Caco-2 (cell line): ENCODE measurements at regions not wholly inside any gene's neighbourhood (a gene's known extent, or its start where the extent isn't known, plus 50 kb on each side); places are given as distances from the start of the nearest gene placed in this dataset.
"Not testable (repeated sequence)": the region's sequence is repeated elsewhere in the genome, so short reads cannot be mapped to it uniquely, and the experiment has no call there.

Experiments used
- BruUV-seq: library from RNA; stranded (reverse); fragments of 400-500 nt; replicated peaks from 2 replicates; lab custom pipeline; 2021; lab: Mats Ljungman, UMichigan
- CTCF ChIA-PET: fragments of 300-600 bp; sonication (Branson Sonifier 250); formaldehyde crosslinking; loops from one replicate; lab custom pipeline; 2022; ENCODE audit warnings: antibody characterized with exemption; lab: Charles Lee
- POLR2A ChIA-PET: fragments of 300-600 bp; sonication (Branson Sonifier 250); formaldehyde crosslinking; loops from one replicate; lab custom pipeline; 2022; ENCODE audit warnings: antibody characterized with exemption; lab: Charles Lee
- DNase-seq, 2 experiments: peaks; one replicate each; pipeline versions ENCODE4 v3.0.0 to v3.0.0-alpha.2; 2020 to 2022
- H3K27me3 ChIP-seq: replicated peaks from 2 replicates; pipeline ENCODE4 v1.6.0; 2011; ENCODE audit warnings: low read length; ENCODE audit not compliant: control insufficient read depth, insufficient read depth
- H3K36me3 ChIP-seq: 2 replicates; pipeline ENCODE4 v1.5.1; 2011; ENCODE audit warnings: low read length; ENCODE audit not compliant: control insufficient read depth, insufficient read depth
- H3K4me1 ChIP-seq: fragments of 250-450 bp; sonication (Bioruptor Pico); 2 replicates; pipeline ENCODE4 v1.5.1; 2020; ENCODE audit warnings: mild to moderate bottlenecking
- H3K4me3 ChIP-seq: 2 replicates; pipeline ENCODE4 v1.5.1; 2011; ENCODE audit warnings: low read depth, mild to moderate bottlenecking, control low read depth, low read length
- H3K9me3 ChIP-seq: fragments of 250-450 bp; sonication (Bioruptor Pico); 2 replicates; pipeline ENCODE4 v1.5.1; 2020; ENCODE audit warnings: mild to moderate bottlenecking, moderate library complexity
- H3K27ac Mint-ChIP-seq: one replicate; pipeline ENCODE4 v1.8.0; 2022; ENCODE audit warnings: mixed read lengths; ENCODE audit not compliant: unreplicated experiment
- H3K27me3 Mint-ChIP-seq: one replicate; pipeline ENCODE4 v1.8.0; 2022; ENCODE audit warnings: mixed read lengths; ENCODE audit not compliant: insufficient read depth, unreplicated experiment
- H3K36me3 Mint-ChIP-seq: one replicate; pipeline ENCODE4 v1.8.0; 2022; ENCODE audit warnings: mild to moderate bottlenecking, mixed read lengths; ENCODE audit not compliant: insufficient read depth, unreplicated experiment
- H3K4me1 Mint-ChIP-seq: one replicate; pipeline ENCODE4 v1.8.0; 2022; ENCODE audit warnings: low read depth, mixed read lengths; ENCODE audit not compliant: unreplicated experiment
- H3K4me3 Mint-ChIP-seq: one replicate; pipeline ENCODE4 v1.8.0; 2022; ENCODE audit warnings: mild to moderate bottlenecking, moderate library complexity, mixed read lengths; ENCODE audit not compliant: unreplicated experiment
- H3K9me3 Mint-ChIP-seq: one replicate; pipeline ENCODE4 v1.8.0; 2022; ENCODE audit warnings: mixed read lengths; ENCODE audit not compliant: unreplicated experiment
- intact Hi-C: fragments of 100-400 bp; cut with micrococcal nuclease; formaldehyde crosslinking; loops from one replicate; pipeline ENCODE4 v1.10.0; 2022; ENCODE audit not compliant: unreplicated experiment
- TF ChIP-seq, protein P1 (sequence below), 2 experiments: fragments of 200-600 bp in 1 of 2; IDR thresholded peaks; 1 replicate in 1 of 2; 2 replicates in 1 of 2; pipeline versions ENCODE4 v1.5.1 to v1.8.0; 2011 to 2022; ENCODE audit warnings: antibody characterized with exemption in 1 of 2, control low read depth in 1 of 2, inconsistent platforms in 1 of 2, low read depth in 1 of 2, low read length in 1 of 2, mild to moderate bottlenecking in 1 of 2, moderate library complexity in 1 of 2; ENCODE audit not compliant: insufficient read depth in 1 of 2, severe bottlenecking in 1 of 2, unreplicated experiment in 1 of 2

DNA sequence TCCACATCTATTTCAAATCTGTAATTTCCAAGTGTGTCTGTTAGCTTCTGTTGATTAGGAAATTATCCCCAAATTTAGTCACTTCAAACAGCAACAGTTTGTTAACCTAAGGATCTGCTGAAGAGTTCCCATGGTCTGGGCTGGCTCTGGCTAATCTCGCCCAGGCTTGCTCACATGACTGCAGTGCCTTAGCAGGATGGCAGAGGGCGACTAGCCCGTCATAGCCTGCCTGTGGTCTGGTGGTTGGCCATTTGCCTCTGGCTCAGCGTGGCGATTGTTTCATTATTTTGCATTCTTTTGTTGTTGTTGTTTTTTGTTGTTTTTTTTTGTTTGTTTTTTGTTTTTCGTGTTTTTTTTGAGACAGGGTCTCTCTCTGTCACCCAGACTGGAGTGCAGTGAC, 264.0 kb downstream of the TRIML1 start:
- CTCF ChIA-PET, result no interaction called here
- no peaks in the 10 kb centered on the region for H3K27me3 ChIP-seq
- no peaks in the 10 kb centered on the region for H3K27me3 Mint-ChIP-seq
- peaks cover 16% of the 10 kb centered on the region for H3K4me1 ChIP-seq
- DNase-seq, result no peak
- no peak overlapping the region for H3K4me3 ChIP-seq
- POLR2A ChIA-PET, result no interaction called here
- H3K9me3 Mint-ChIP-seq, result no peaks in the 10 kb centered on the region
- TF ChIP-seq, protein P1, sequence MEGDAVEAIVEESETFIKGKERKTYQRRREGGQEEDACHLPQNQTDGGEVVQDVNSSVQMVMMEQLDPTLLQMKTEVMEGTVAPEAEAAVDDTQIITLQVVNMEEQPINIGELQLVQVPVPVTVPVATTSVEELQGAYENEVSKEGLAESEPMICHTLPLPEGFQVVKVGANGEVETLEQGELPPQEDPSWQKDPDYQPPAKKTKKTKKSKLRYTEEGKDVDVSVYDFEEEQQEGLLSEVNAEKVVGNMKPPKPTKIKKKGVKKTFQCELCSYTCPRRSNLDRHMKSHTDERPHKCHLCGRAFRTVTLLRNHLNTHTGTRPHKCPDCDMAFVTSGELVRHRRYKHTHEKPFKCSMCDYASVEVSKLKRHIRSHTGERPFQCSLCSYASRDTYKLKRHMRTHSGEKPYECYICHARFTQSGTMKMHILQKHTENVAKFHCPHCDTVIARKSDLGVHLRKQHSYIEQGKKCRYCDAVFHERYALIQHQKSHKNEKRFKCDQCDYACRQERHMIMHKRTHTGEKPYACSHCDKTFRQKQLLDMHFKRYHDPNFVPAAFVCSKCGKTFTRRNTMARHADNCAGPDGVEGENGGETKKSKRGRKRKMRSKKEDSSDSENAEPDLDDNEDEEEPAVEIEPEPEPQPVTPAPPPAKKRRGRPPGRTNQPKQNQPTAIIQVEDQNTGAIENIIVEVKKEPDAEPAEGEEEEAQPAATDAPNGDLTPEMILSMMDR (IDR thresholded peaks at IDR 0.05; ENCODE audit: insufficient read depth in 1 of 2, low read depth in 1 of 2, low read length in 1 of 2, severe bottlenecking in 1 of 2, unreplicated experiment in 1 of 2), result no peak
- peaks cover 10% of the 10 kb centered on the region for H3K4me1 Mint-ChIP-seq
- no TSS peak for BruUV-seq
- no peaks in the 10 kb centered on the region for H3K36me3 Mint-ChIP-seq
- intact Hi-C loops, result no loop called here
- no peak overlapping the region for H3K27ac Mint-ChIP-seq
- H3K36me3 ChIP-seq, result no peaks in the 10 kb centered on the region
- no peak overlapping the region for H3K4me3 Mint-ChIP-seq
- H3K9me3 ChIP-seq, result no peaks in the 10 kb centered on the region

DNA sequence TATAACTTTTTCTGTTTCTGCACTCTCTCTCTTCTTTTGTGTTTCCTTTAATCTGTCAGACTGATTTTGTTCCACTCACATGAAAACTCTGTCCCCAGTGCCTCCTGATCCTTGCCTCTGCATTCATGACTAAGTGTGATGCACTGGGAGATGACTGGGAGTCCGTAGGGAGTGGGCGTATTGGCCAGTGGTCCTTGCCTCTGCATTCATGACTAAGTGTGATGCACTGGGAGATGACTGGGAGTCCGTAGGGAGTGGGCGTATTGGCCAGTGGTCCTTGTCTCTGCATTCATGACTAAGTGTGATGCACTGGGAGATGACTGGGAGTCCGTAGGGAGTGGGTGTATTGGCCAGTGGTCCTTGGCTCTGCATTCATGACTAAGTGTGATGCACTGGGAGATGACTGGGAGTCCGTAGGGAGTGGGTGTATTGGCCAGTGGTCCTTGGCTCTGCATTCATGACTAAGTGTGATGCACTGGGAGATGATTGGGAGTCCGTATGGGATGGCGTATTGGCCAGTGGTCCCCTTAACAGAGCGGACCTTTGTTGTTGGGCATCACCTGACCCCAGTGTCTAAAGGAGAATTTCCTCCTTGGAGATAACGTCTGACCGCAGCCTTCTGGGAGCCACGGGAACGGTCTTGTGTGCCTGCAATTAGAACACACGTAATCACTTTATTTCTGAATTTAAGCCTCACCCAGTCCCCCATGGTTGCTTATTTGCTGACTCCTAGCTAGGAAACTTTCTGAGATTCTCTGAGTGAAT, 266.0 kb downstream of the TRIML1 start:
- H3K4me1 Mint-ChIP-seq, H3K36me3 Mint-ChIP-seq, DNase-seq, POLR2A ChIA-PET, BruUV-seq, CTCF ChIA-PET, H3K9me3 Mint-ChIP-seq, intact Hi-C loops, H3K27me3 Mint-ChIP-seq, H3K4me3 ChIP-seq, H3K4me3 Mint-ChIP-seq, H3K9me3 ChIP-seq, H3K27ac Mint-ChIP-seq, H3K4me1 ChIP-seq, H3K36me3 ChIP-seq, H3K27me3 ChIP-seq: not testable (repeated sequence)

DNA sequence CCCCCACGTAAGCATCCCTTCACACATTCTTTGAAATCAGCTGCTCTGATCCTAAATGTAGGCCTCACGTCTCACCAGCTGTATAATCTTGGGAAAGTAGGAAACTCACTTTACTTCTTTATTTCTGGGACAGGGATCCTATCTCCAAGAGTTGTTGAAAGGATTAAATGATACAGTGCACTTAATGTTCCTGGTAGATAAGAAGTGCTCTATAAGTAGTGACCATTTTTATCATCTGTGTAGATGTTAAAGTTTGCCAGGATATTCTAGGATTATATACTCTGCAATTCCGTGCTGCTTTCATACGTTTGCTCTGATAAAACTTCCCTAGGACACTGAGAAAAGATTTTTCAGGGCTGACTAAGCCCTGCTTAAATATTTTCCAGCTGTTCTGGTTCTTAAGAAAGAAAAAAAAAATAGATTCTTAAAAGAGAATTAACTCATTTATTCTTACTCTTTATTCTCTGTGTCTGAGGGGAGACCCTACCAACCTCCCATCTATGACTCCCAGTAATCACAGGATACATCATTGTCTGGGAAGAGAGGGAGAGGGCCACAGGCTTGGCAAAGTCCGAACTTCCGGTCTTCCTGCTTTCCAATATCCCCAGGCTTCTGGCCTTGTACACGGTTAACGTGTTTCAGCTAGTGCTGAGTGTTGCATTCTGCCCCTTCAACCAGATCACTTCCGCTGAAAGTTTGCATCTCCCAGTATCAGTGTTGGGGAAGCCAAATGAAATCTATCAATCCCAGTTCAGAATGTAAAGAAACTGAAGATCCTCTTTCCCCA, 269.2 kb downstream of the TRIML1 start:
- H3K9me3 ChIP-seq, result no peaks in the 10 kb centered on the region
- DNase-seq, result no peak
- no peaks in the 10 kb centered on the region for H3K4me1 ChIP-seq
- no peaks in the 10 kb centered on the region for H3K36me3 Mint-ChIP-seq
- no TSS peak for BruUV-seq
- H3K9me3 Mint-ChIP-seq, result no peaks in the 10 kb centered on the region
- no peaks in the 10 kb centered on the region for H3K36me3 ChIP-seq
- TF ChIP-seq, protein P1 (IDR thresholded peaks at IDR 0.05; ENCODE audit: insufficient read depth in 1 of 2, low read depth in 1 of 2, low read length in 1 of 2, severe bottlenecking in 1 of 2, unreplicated experiment in 1 of 2), result no peak
- no peak overlapping the region for H3K4me3 ChIP-seq
- CTCF ChIA-PET, result no interaction called here
- H3K4me3 Mint-ChIP-seq, result no peak overlapping the region
- no peaks in the 10 kb centered on the region for H3K27me3 ChIP-seq
- no peaks in the 10 kb centered on the region for H3K27me3 Mint-ChIP-seq
- POLR2A ChIA-PET, result no interaction called here
- H3K4me1 Mint-ChIP-seq, result no peaks in the 10 kb centered on the region
- H3K27ac Mint-ChIP-seq, result no peak overlapping the region
- intact Hi-C loops, result no loop called here
